Amniotic stem cell (primary cell): ENCODE measurements at regions not wholly inside any gene's neighbourhood (a gene's known extent, or its start where the extent isn't known, plus 50 kb on each side); places are given as distances from the start of the nearest gene placed in this dataset.

ENCODE experiments used
- DNase-seq: peaks from one replicate; lab custom pipeline; 2025; lab: John Stamatoyannopoulos, UW

DNA sequence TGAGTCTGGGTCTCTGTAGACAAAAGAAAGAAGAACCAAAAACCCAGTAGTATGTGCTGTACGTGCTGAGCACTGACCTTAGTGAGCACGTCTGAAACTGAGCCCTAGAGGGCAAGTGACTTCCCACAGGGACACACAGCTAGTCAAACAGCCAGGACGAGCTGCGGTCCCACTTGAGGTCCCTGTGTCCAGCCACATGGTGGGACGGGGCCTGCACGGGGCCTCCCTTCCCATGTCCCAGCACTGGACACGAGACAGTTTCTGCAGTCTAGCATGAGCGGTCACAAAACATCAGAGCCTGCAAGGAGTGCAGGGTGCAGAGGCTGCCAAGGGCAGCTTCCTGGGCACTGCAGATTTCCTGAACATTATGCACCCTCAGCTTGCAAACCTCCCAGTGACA is 121.6 kb downstream of the NCOR2 start:
- DNase-seq, result no peak

DNA sequence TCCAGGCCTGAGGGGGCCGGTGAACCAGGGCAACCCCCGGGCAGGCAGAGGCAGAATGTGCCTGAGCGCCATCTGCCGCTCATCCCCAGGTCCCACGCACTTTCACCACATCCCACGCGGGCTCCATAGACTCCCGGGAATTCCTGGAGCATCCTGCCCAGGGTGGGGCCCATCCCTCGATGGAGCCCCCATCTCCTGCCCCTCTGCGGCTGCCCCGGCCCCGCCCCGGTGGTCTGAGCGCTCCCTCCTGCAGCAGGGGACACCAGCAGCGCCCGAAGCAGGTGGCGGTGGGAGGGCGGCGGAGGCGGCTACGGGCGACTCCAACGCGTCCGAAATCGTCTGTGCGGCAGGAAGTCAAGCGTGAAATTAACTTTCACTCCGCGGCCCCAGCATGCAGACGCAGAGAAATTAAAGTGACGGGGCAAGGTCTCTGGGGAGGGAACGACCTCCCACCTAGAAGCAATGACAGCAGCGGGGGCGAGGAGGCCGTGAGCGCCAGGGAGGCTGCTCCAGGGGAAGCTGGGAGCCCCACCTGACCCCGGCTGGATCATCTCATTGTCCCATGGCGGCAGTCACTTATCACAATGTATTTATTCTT is 122.2 kb downstream of the NCOR2 start:
- DNase-seq, result no peak

DNA sequence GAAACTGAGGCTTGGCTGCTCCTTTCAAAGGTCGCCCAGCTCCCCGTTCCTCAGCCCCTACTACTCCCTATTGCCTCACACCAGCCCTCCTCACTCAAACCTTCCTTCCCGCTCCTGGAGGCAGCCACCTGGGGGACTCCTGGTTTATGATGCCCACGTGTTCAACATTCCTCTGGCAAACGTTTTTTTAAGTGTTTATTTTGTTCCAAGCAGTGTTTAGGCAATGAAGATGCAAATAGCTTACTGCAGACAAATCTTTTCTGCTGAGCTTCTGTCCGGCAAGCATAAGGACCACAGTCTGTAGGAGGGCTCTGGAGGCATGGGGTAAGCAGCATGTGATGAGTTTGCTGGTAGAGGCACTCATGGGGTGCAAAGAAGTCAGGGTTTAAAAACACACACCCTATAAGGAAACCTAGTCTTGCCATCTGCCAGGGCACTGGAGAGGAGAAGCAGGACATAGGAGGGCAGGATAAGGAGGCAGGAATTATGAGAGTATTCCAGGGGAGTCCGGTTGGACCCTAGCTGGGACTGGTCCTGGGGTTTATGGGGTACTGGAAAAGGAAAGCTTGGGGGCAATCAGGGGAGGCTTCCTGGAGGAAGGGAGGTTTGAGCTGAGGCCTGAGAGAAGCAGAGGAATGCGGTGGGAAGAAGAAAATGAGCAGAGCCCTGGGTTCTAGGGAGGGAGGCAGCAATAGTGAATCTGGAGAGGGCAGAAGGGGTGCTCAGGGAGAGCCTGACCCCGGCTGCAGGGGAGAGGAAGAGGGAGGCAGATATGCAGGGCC is 123.3 kb downstream of the NCOR2 start:
- no peak for DNase-seq

DNA sequence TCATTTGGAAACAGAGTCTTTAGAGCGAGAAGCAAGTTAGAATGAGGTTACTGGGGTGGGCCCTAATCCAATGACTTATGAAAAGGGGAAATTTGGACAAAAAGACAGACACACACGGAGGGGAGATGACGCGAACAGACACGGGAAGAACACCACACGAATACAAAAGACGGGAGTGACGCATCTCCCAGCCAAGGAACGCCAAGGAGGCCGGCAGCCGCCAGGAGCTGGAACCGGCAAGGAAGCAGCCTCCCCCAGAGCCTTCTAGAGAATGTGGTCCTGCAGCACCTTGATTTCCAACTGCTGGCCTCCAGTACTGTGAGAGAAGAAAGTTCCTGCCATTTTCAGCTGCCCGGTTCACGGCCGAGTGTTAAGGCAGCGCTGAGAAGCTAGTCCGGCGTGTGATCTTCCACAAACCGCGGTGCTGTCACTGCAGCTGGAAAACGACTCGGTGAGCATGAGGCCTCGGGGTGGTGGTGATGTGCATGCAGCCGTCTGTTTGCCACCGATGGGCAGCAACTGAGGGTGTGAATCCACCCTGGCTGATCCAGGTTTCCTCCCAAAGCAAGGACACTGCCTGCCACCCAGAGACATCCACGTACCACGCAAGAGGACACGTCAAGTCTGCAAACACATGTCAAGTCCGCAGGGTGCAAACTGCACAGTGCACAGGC is 124.5 kb downstream of the NCOR2 start:
- no peak for DNase-seq

DNA sequence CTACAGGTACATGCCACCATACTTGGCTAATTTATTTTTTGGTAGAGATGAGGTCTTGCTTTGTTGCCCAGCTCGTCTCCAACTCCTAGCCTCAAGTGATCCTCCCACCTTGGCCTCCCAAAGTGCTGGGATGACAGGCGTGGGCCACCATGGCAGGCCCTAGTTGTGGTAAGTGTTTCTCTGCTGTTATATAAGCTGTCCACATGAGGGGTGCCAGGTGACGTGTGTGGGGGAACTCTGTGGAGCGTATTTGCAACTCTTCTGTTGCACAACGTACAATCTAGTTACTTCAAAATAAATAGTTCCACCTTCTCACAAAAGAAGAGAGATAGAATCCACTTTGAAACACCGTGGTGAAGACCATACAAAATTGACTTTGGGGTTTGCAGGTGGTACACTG is 125.1 kb downstream of the NCOR2 start:
- no peak for DNase-seq

DNA sequence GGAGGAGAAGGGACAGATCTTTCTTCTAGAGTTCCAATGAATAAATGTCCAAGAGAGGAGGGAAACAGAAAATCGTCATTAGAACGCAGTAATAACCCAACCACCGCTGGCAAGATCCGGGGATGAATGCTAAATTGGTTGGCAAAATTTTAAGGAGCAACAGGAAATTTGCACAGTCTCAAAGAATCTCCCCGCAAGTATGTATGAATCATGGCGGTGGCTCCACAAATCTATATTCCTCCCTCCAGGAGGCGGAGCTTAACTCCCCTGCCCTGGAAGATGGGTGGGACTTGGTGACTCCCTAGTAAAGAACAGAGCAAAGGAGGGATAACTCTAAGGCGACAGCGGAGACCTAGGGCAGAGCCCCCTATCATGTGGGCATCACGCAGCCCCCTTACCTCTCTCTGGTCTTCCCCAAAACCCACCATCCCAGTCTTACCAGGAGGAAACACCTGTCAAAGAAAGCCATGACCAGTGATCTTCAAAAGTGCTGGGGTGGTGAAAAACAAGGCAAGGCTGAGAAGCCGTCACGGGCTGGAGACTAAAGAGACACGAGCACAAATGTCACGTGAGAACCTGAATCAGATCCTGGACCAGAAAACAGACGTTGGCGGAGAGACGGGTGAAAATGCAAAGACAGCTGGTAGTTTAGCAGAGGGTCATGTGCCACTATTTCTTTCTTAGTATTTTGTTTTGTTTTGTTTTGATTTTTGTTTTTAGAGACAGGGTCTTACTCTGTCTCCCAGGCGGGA is 125.8 kb downstream of the NCOR2 start:
- DNase-seq, result peak; percentile 84

DNA sequence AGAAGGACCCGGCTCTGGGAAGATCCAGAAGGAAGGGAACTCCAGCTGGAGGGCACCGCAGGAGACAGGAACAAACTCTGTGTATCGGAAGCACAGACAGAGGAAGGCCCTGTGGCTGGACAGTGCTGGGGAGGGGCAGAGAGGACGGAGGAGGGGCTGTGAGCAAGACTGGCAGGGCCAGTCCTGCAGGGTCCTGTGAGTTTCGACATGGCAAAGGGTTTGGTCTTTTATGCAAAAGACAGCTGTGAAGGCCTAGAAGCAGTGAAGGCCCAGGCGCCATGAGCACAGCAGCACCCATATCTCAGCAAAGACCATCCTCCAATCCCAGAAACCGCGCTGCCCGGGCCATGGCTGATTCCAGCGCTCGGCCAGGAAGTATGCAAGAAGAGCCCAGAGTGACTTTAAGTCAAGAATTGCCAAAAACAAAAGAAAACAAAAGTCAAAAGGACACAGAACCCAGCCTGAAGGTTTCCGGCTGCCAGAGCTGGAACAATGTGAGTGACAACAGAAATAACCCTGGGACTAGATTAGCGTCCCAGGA is 126.5 kb downstream of the NCOR2 start:
- no peak for DNase-seq

DNA sequence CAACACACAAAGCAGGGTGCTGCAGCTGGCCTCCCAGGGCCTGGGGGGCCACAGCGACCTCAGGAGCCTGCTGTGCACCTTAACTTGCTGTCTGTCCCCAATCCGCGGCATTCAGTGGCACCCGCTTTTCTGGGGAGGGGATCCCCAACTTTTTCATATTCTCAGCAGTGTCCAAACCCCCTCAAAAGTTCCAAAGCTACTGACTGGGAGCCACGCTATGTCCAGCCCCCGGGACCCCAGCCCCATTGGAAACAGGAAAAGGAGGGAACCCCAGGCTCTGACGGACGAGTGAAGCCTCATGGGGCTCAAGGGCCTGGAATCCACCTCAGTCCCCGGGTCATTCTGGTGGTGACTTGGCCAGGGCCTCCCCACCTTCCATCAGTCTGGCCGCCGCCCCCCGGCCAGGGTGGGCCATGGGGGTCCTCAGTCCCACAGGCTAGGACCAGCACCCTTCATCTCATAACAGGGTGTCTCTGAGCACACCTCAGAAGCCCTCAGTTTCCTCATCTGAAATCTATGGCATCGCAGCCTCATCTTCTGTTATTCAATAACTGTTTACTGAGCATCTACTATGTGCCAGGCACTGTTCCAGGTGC is 127.3 kb downstream of the NCOR2 start:
- DNase-seq, result no peak

DNA sequence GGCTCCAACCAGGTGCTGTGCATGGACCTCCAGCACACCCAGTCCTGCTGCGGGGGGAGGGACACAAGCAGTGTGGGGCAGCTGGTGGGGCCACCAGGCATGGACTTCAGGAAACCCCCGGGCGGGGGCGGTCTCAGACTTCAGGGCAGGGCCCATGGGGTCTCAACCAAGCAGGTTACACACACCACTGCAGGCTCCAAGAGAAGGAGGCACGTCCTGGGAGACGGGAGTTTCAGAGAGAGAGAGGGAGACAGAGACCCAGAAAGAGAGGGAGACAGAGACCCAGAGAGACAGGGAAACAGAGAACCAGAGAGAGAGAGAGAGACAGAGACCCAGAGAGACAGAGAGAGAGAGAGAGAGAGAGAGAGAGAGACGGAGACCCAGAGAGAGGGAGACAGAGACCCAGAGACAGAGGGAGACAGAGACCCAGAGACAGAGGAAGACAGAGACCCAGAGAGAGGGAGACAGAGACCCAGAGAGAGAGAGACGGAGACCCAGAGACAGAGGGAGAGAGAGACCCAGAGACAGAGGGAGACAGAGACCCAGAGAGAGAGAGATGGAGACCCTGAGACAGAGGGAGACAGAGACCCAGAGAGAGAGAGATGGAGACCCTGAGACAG is 128.9 kb downstream of the NCOR2 start:
- no peak for DNase-seq

DNA sequence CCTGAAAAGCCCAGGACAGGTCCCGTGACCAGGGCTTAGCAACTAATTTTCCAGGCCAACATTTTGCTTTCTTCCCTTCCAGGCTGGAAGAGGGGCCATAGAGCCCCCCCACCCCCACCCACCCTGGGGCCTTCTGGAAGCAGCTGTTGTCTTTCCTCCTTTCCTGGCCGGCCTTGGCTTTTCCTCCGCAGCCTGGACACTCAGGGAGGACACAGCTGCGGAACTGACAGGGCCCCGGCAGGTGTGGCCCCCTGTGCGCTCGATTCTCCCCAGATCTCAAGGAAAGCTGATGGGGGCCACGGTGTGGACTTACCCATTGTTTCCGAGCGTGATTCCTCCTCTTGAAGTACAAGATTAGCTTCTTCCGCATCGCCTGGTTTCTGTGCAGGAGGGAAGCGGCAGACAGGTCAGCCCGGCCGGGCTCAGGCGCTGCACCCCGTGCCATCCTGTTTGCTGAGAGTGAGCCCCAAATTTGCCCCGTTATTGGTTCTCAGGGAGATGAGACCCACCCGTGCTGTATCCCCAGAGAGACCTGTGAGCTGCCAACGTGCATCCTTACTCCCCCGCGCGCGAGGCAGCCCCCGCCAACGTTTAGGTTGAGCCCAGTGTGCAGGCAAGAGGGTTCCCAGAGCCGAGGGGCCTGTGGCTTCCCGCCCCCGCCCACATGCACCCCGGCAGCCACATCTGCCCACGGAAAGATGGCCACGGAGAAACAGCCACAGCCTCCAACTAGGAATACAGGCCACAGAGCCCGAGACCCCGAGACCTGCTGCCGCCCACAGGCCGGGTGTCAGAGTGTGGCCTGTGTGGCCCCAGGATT is 129.6 kb downstream of the NCOR2 start:
- no peak for DNase-seq

DNA sequence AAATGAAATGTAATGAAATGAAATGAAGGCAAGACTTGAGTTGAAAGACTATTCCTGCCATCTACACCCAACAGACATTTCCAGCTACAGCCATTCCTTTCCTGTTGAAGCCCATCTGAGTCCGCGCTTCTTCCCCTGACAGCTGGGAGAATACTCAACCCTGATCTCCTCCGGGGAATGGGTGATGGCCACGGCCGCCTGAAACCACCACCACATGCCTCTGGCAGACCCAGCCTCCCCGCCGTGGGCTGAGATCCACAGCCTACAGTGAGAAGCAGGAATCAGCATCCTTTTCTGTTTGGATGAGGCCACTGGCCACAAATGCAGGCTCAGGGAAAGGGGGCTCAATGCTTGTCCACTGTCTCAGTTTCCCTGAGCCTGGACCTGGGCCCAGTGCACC is 130.3 kb downstream of the NCOR2 start:
- no peak for DNase-seq

DNA sequence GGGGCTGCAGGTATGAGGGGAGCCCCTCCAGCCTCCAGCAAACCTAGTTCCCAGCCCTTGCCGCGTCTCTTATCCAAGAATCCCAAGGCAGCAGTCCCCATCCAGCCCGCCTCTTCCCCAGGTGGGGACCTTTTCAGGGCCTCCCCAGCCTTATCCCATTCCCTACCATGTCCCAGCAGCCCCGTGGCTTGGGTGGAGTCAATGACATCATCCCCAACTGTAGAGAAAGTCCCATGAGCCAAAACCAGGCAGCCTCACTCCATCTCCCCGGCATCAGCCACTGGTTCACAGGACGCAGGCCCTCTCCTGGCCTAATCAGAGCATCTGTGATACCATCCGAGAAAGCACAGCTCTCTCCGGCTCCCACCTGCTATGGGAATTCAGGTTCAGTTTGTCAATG is 131.0 kb downstream of the NCOR2 start:
- no peak for DNase-seq

DNA sequence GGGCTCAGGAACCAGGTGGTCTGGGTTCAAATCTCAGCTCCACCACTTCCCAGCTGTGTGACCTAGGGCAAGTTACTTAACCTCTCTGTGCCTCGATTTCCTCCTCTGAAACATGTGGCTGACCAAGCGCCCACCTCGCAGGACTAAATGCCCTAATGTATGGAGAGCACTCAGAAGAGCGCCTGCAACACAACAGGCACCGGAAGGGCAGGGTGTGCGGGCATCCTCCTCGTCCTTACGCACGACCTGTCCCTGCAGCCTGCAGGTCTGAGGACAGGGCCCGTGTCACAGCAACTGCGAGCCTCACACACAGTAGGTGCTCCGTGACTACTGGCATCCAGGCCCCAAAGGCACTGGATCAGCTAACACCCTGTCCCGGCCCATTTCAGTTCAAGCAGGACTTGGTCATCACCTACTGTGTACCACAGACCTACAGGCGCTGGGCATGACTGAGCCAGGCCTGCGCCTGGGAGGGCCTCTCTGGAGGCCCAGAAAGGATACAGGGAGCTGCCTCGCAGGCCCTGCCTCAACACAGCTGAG is 131.5 kb downstream of the NCOR2 start:
- no peak for DNase-seq

DNA sequence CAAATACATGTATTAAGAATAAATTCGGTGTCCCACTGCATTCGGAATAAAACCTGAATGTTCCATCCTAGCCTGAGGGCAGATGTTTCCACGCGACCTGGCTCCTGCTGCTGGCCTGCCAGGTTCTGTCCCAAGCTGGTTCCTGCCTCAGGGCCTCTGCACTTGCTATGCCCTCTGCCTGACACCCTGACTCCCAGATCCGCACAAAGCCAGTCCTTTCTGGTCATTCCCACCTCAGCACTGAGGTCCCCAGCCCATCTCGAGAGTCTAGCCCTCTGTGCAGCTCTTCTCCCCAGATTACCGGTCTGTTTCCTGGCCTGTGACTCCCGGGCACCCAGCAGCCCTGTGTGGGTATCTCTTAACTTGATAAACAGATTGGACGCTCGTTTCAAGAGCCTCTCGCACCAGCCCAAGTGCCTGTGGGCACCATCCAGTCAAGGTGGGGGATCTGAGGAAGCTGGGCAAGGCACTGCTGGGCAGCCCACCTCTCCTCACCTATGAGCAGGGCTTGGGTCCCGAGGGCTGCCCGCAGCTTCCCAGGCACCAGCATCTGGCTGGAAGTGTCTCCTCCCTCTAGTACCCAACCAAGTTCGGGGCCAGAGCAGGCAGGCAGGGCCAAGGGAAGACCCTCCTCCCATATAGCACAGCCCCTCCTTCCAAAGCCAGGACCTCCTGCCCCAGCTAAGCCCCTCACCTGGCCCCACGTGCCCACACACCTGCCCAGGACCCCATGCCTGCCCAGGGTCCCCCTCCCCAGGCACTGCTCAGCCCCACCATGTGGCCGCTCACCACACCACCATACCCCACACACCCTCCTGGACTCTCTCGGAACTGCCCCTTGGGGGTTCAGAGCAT is 132.2 kb downstream of the NCOR2 start:
- DNase-seq, result no peak

DNA sequence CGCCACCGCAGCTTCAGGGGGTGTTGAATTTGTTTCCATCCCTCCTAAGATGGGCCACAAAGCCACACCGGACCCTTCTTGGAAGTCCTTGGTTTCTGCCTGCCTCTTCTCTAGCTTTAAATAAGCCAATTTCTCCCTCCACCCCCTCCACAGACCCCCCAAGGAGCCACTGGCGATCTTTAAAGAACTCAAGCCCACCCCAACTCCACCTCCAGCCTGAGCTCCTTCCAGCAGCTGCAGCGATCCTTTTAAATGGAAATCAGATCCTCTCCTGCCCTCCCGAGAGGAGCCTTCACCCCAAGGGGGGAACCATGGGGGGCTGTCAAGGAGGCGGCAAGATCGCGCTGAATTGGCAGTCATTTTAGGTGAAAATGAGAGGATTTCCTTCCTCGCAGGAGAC is 133.1 kb downstream of the NCOR2 start:
- DNase-seq, result no peak

DNA sequence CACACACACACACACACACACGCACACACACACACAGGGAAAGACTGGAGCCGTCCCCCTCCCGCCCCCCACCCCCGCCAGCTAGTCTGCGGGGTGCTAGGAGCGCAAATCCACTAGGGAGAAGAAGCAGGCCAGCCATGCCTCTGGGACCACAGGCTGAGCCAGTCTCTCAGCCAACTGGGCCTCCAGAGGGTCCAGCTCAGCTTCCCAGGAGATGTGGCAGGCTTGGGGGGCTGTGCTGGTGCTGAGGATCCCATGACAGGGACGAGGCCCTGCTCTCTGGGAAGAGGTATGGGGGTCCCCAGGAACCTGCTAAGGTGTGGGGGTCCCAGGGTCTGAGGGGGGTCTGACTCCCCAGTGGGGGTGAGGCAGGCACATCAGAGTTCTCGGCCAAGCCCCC is 133.5 kb downstream of the NCOR2 start:
- no peak for DNase-seq

DNA sequence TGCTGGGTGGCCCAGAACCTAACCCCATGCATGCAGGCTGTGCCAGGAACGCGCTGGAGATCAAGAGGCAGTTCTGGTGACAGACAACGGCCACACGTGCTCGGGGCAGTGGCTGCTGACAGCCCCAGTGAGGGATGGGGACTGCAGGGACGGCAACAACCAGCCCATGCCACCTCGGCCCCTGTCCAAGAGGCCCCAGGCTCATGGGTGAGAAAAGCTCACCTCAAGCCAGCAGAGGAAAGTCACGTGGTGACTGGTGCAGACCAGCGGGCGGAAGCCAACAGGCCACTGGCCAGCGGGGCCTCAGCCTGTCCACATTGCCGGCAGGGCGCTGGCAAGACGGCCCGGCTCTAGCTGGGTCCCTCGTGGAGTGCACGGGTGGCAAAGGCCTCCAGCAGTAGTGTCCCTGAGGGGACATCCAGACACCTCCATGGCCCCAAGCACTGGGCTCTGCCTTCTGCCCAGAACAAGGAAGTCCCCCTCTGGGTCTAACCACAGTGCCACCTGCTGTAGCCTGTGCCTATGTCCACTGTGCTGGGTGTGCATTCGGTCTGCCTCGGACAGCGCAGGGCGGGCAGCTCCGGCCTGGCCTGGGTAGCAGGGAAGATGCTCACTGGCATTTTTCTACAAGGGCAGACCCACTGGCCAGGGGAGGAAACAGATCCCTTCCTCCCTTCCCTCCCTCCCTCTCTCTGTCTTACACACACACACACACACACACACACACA is 134.1 kb downstream of the NCOR2 start:
- DNase-seq, result no peak

DNA sequence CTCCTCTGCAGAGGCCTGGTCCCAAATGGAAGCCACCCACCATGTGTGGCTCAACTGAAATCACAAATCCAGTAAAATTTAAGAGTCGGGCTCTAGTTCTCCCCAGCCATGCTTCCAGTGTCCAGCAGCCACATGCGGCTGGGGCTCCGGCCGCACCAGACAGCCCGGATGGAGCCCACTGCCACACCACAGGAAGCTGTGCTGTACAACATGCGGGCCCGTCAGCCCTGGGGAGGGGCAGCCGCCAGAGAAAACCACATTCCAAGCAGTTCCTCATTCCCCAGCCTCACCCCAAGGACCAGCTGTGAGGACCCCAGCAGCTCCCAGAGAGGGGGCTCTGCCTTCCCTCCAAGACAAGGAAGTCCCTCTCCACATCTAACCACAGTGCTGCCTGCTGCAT is 135.0 kb downstream of the NCOR2 start:
- no peak for DNase-seq

DNA sequence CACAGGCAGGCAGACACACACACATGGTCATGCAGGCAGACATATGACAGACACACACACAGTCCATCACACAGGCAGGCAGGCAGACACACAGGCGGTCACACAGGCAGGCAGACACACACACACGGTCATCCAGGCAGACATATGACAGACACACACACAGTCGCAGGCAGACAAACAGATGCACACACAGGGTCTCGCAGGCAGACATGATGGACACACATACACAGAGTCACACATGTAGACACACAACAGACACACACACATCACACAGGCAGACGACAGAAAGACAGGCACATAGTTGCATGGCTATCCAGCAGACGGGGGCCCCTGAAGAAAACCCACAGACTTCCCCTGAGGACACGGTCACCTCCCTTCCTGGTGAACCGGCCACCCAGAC is 135.4 kb downstream of the NCOR2 start:
- DNase-seq, result no peak
